ENCODE measurements at regions not wholly inside any gene's neighbourhood (a gene's known extent, or its start where the extent isn't known, plus 50 kb on each side); places are given as distances from the start of the nearest gene placed in this dataset.
"Not testable (repeated sequence)": the region's sequence is repeated elsewhere in the genome, so short reads cannot be mapped to it uniquely, and the experiment has no call there.

DNA sequence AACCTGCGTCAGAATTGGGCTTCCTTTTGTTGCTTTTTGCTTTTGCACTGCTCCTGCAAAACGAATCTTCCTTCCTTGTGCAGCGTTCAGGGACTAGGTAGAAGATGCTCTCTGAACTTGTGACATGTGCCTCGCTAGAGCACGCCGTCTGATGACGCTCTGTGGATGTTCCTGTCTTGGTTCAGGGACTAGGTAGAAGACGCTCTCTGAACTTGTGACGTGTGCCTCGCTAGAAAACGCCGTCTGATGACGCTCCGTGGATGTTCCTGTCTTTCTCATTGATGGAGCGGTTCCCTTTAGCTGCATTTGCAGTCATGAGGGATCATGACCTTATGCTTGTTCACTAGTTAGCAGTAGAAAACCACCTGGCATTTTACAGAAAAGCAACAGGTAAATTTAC lies 154.0 kb downstream of the SOX1 start:
- Histone ChIP-seq H3K9me3 (ENCODE audit: control insufficient read depth in 4 of 4, insufficient read depth in 3 of 4, low read length in 3 of 4) (peaks cover 0 to 3% (median 0%) of the 10 kb centered on the region in 4 donors), H3K9ac (ENCODE audit: insufficient read depth in 1 of 2, low read length in 2 of 2) (no peak overlapping the region), H3K27me3 (ENCODE audit: control insufficient read depth in 3 of 3, insufficient read depth in 3 of 3, low read length in 2 of 3) (peaks cover 0 to 39% (median 15%) of the 10 kb centered on the region in 3 donors), H3K36me3 (ENCODE audit: control insufficient read depth in 4 of 4, insufficient read depth in 4 of 4, low read length in 4 of 4) (no peaks in the 10 kb centered on the region), H3K4me1 (ENCODE audit: control insufficient read depth in 5 of 5, insufficient read depth in 5 of 5, low read length in 5 of 5) (peaks cover 0 to 2% (median 0%) of the 10 kb centered on the region in 5 donors), H3K4me3 (no peak overlapping the region), H3K27ac (ENCODE audit: low read depth in 1 of 2, low read length in 1 of 2) (no peak overlapping the region)
- no peak for DNase-seq
- ATAC-seq (ENCODE audit: insufficient read depth, low FRiP score): no peak
- 85 to 86% methylated on average over 15 of the region's 15 CpGs for WGBS, 2 donors
- TF ChIP-seq, protein P1, sequence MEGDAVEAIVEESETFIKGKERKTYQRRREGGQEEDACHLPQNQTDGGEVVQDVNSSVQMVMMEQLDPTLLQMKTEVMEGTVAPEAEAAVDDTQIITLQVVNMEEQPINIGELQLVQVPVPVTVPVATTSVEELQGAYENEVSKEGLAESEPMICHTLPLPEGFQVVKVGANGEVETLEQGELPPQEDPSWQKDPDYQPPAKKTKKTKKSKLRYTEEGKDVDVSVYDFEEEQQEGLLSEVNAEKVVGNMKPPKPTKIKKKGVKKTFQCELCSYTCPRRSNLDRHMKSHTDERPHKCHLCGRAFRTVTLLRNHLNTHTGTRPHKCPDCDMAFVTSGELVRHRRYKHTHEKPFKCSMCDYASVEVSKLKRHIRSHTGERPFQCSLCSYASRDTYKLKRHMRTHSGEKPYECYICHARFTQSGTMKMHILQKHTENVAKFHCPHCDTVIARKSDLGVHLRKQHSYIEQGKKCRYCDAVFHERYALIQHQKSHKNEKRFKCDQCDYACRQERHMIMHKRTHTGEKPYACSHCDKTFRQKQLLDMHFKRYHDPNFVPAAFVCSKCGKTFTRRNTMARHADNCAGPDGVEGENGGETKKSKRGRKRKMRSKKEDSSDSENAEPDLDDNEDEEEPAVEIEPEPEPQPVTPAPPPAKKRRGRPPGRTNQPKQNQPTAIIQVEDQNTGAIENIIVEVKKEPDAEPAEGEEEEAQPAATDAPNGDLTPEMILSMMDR (IDR thresholded peaks at IDR 0.05; ENCODE audit: control extremely low read depth, extremely low read depth): no peak

DNA sequence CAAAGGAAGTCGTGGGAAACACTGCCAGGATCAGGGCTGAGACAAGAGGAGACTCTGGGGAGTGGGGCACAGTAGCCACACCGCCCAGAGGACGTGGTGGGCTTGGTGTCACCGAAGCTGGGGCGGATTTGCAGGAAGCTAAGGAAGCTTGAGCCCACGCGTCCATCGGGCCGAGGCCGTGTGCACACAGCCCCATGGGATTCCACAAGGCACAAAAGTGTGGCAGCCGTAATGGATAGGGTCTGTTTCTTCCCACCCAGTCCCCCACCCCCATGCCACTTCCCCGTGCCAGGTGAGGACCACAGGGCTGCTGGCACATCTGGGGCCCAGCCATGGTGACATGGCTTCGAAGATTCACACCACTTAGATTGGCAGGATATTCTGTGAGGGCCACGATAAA lies 153.2 kb upstream of the SPACA7 start:
- DNase-seq: no peak
- H3K9ac ChIP-seq (ENCODE audit: insufficient read depth in 1 of 2, low read length in 2 of 2): no peak overlapping the region
- H3K27me3 ChIP-seq (ENCODE audit: control insufficient read depth in 3 of 3, insufficient read depth in 3 of 3, low read length in 2 of 3): peaks cover 0 to 35% (median 9%) of the 10 kb centered on the region in 3 donors
- 86% methylated on average over 14 of the region's 14 CpGs for WGBS, 2 donors
- no peaks in the 10 kb centered on the region for H3K4me1 ChIP-seq (ENCODE audit: control insufficient read depth in 5 of 5, insufficient read depth in 5 of 5, low read length in 5 of 5)
- no peaks in the 10 kb centered on the region for H3K9me3 ChIP-seq (ENCODE audit: control insufficient read depth in 4 of 4, insufficient read depth in 3 of 4, low read length in 3 of 4)
- H3K27ac ChIP-seq (ENCODE audit: low read depth in 1 of 2, low read length in 1 of 2): no peak overlapping the region
- no peak overlapping the region for H3K4me3 ChIP-seq
- TF ChIP-seq, protein P1 (IDR thresholded peaks at IDR 0.05; ENCODE audit: control extremely low read depth, extremely low read depth): no peak
- ATAC-seq (ENCODE audit: insufficient read depth, low FRiP score): no peak
- no peaks in the 10 kb centered on the region for H3K36me3 ChIP-seq (ENCODE audit: control insufficient read depth in 4 of 4, insufficient read depth in 4 of 4, low read length in 4 of 4)

DNA sequence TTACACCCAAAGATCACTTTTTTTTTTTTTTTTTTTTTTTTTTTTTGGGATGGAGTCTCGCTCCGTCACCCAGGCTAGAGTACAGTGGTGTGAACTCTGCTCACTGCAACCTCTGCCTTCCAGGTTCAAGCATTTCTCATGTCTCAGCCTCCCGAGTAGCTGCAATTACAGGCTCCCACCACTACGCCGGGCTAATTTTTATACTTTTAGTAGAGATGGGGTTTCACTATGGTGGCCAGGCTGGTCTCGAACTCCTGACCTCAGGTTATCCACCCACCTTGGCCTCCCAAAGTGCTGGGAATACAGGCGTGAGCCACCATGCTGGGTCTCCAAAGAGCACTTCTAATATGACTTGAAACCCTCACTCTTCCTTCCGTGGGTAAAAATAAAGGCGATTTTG lies 152.2 kb upstream of the SPACA7 start:
- not testable (repeated sequence) for H3K4me3 ChIP-seq; H3K9me3 ChIP-seq (ENCODE audit: control insufficient read depth in 4 of 4, insufficient read depth in 3 of 4, low read length in 3 of 4); H3K27ac ChIP-seq (ENCODE audit: low read depth in 1 of 2, low read length in 1 of 2); ATAC-seq (ENCODE audit: insufficient read depth, low FRiP score); DNase-seq; H3K36me3 ChIP-seq (ENCODE audit: control insufficient read depth in 4 of 4, insufficient read depth in 4 of 4, low read length in 4 of 4); H3K9ac ChIP-seq (ENCODE audit: insufficient read depth in 1 of 2, low read length in 2 of 2); H3K4me1 ChIP-seq (ENCODE audit: control insufficient read depth in 5 of 5, insufficient read depth in 5 of 5, low read length in 5 of 5)
- peaks cover 0 to 27% (median 6%) of the 10 kb centered on the region in 3 donors for H3K27me3 ChIP-seq (ENCODE audit: control insufficient read depth in 3 of 3, insufficient read depth in 3 of 3, low read length in 2 of 3)
- WGBS, 2 donors: 78 to 83% methylated on average over 9 of the region's 9 CpGs

DNA sequence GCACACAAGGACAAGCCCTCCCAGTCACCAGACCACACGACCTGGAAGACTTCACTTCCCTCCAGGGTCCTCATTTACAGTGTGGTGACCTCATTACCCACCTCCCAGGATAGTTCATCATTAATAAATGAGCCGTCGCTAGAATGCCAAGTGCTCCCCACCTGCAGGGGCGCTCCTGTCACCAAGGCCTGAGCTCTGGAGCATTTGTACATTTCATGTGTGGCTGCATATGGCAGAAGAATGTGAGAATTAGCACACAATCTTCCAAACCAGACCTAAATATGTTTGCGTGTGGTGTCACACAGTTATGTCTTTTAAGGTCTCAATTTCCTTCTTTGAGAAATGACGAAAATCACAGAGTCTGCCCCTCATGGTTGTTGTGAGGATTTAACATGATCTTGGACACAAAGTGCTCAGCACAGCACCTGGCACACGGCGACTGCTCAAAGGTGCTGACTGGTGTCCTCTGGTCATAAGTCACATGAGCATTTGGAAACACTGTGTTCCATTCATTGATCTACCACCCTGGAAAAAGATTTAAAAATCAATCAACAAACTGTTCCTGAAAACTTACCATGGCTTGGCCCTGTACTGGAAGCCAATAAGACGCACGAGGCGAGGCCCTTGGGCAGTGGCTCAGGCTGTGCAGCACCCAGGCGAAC lies 150.6 kb upstream of the SPACA7 start:
- no peak for DNase-seq
- no peaks in the 10 kb centered on the region for H3K9me3 ChIP-seq (ENCODE audit: control insufficient read depth in 4 of 4, insufficient read depth in 3 of 4, low read length in 3 of 4)
- H3K9ac ChIP-seq (ENCODE audit: insufficient read depth in 1 of 2, low read length in 2 of 2): no peak overlapping the region
- no peaks in the 10 kb centered on the region for H3K4me1 ChIP-seq (ENCODE audit: control insufficient read depth in 5 of 5, insufficient read depth in 5 of 5, low read length in 5 of 5)
- 74 to 75% methylated on average over 12 of the region's 12 CpGs for WGBS, 2 donors
- no peak overlapping the region for H3K4me3 ChIP-seq
- H3K27me3 ChIP-seq (ENCODE audit: control insufficient read depth in 3 of 3, insufficient read depth in 3 of 3, low read length in 2 of 3): peaks cover 0 to 23% (median 0%) of the 10 kb centered on the region in 3 donors
- no peaks in the 10 kb centered on the region for H3K36me3 ChIP-seq (ENCODE audit: control insufficient read depth in 4 of 4, insufficient read depth in 4 of 4, low read length in 4 of 4)
- H3K27ac ChIP-seq (ENCODE audit: low read depth in 1 of 2, low read length in 1 of 2): no peak overlapping the region
- TF ChIP-seq, protein P1 (IDR thresholded peaks at IDR 0.05; ENCODE audit: control extremely low read depth, extremely low read depth): no peak
- ATAC-seq (ENCODE audit: insufficient read depth, low FRiP score): no peak

Data from lung (tissue), 11 donors.